MM.1S (cell line): ENCODE measurements at regions not wholly inside any gene's neighbourhood (a gene's known extent, or its start where the extent isn't known, plus 50 kb on each side); places are given as distances from the start of the nearest gene placed in this dataset.

Experiments
- EZH2 ChIP-seq: fragments of 300-600 bp; sonication (generic); optimal IDR thresholded peaks from 2 replicates; pipeline ENCODE3; 2017; ENCODE audit warnings: low read depth, mild to moderate bottlenecking, antibody characterized with exemption, low read length, mixed read lengths
- EZH2phosphoT487 ChIP-seq: fragments of 300-600 bp; sonication (generic); IDR thresholded peaks from 2 replicates; pipeline ENCODE4 v1.6.1; 2018; ENCODE audit warnings: antibody characterized with exemption, low read length
- TF ChIP-seq, protein P1 (sequence below): fragments of 300-600 bp; sonication (generic); IDR thresholded peaks from 2 replicates; pipeline ENCODE4 v1.5.1; 2016; ENCODE audit warnings: antibody characterized with exemption, low read length, mixed read lengths

GRCh38 chr13:73466561-73466960 lies 407.8 kb downstream of the KLF5 start:
- TF ChIP-seq, protein P1, sequence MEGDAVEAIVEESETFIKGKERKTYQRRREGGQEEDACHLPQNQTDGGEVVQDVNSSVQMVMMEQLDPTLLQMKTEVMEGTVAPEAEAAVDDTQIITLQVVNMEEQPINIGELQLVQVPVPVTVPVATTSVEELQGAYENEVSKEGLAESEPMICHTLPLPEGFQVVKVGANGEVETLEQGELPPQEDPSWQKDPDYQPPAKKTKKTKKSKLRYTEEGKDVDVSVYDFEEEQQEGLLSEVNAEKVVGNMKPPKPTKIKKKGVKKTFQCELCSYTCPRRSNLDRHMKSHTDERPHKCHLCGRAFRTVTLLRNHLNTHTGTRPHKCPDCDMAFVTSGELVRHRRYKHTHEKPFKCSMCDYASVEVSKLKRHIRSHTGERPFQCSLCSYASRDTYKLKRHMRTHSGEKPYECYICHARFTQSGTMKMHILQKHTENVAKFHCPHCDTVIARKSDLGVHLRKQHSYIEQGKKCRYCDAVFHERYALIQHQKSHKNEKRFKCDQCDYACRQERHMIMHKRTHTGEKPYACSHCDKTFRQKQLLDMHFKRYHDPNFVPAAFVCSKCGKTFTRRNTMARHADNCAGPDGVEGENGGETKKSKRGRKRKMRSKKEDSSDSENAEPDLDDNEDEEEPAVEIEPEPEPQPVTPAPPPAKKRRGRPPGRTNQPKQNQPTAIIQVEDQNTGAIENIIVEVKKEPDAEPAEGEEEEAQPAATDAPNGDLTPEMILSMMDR = no peak
- TF ChIP-seq EZH2phosphoT487 = no peak
- TF ChIP-seq EZH2 = no peak
